Activated CD8-positive, alpha-beta T cell treated with anti-CD3 and anti-CD28 coated beads, Interleukin-2, amount 10 ng/mL, durations not matched to agents 7 days and 5 days (primary cell): ENCODE measurements at regions not wholly inside any gene's neighbourhood (a gene's known extent, or its start where the extent isn't known, plus 50 kb on each side); places are given as distances from the start of the nearest gene placed in this dataset.

Source experiments
- ATAC-seq: fragments of 150-1000 bp; cut with Tn5 transposase; one replicate; pipeline ENCODE4 v1.10.0; 2021; ENCODE audit warnings: moderate library complexity
- CTCF ChIA-PET: fragments of 350-600 bp; sonication (Branson Sonifier 250); formaldehyde crosslinking; loops from one replicate; lab custom pipeline; 2021; ENCODE audit warnings: antibody characterized with exemption; lab: Charles Lee
- POLR2A ChIA-PET: fragments of 350-600 bp; sonication (Branson Sonifier 250); formaldehyde crosslinking; loops from one replicate; lab custom pipeline; 2021; ENCODE audit warnings: antibody characterized with exemption; lab: Charles Lee
- DNase-seq: peaks from one replicate; pipeline ENCODE4 v3.0.0-alpha.2; 2020
- H3K27ac Mint-ChIP-seq: one replicate; pipeline ENCODE4 v1.8.0; 2021; ENCODE audit warnings: mild to moderate bottlenecking, mixed read lengths
- H3K27me3 Mint-ChIP-seq: one replicate; pipeline ENCODE4 v1.8.0; 2021; ENCODE audit warnings: low read depth, mixed read lengths
- H3K36me3 Mint-ChIP-seq: one replicate; pipeline ENCODE4 v1.8.0; 2021; ENCODE audit warnings: low read depth, mixed read lengths
- H3K4me1 Mint-ChIP-seq: one replicate; pipeline ENCODE4 v1.8.0; 2021; ENCODE audit warnings: low read depth, mixed read lengths
- H3K4me3 Mint-ChIP-seq: one replicate; pipeline ENCODE4 v1.8.0; 2021; ENCODE audit warnings: mild to moderate bottlenecking, mixed read lengths
- H3K9me3 Mint-ChIP-seq: one replicate; pipeline ENCODE4 v1.8.0; 2022; ENCODE audit warnings: mixed read lengths; ENCODE audit not compliant: insufficient read depth

GRCh38 chr9:31808766-31809165 is 575.7 kb upstream of the ACO1 start:
- Mint-ChIP-seq H3K36me3 (no peaks in the 10 kb centered on the region), H3K9me3 (no peaks in the 10 kb centered on the region), H3K4me3 (no peak overlapping the region), H3K4me1 (no peaks in the 10 kb centered on the region), H3K27ac (no peak overlapping the region), H3K27me3 (no peaks in the 10 kb centered on the region)
- ATAC-seq (no peak), DNase-seq (no peak)
- ChIA-PET POLR2A (no interaction called here), CTCF (interaction anchor here (0.6 kb wide), 1 partner anchor 51 kb away, joined by 3 read pairs; no protein-coding TSS in a partner anchor)

GRCh38 chr9:31820426-31820825 is 564.0 kb upstream of the ACO1 start:
- CTCF ChIA-PET: no interaction called here

GRCh38 chr9:31821583-31821982 is 562.9 kb upstream of the ACO1 start:
- Mint-ChIP-seq H3K27me3 (no peaks in the 10 kb centered on the region), H3K9me3 (no peaks in the 10 kb centered on the region), H3K4me3 (no peak overlapping the region), H3K27ac (no peak overlapping the region), H3K4me1 (no peaks in the 10 kb centered on the region), H3K36me3 (no peaks in the 10 kb centered on the region)
- no peak for ATAC-seq
- POLR2A ChIA-PET: no interaction called here
- CTCF ChIA-PET: no interaction called here
- DNase-seq: no peak

More at GRCh38 chr9:31820426-31820825, 564.0 kb upstream of the ACO1 start:
- Mint-ChIP-seq H3K9me3 (no peaks in the 10 kb centered on the region), H3K4me1 (no peaks in the 10 kb centered on the region), H3K27me3 (no peaks in the 10 kb centered on the region), H3K36me3 (no peaks in the 10 kb centered on the region), H3K27ac (no peak overlapping the region), H3K4me3 (no peak overlapping the region)
- ATAC-seq (no peak), DNase-seq (no peak)
- POLR2A ChIA-PET: no interaction called here

GRCh38 chr9:31823365-31823764 is 561.1 kb upstream of the ACO1 start:
- no peak for DNase-seq
- Mint-ChIP-seq H3K4me1 (no peaks in the 10 kb centered on the region), H3K9me3 (no peaks in the 10 kb centered on the region), H3K27me3 (no peaks in the 10 kb centered on the region), H3K4me3 (no peak overlapping the region), H3K27ac (no peak overlapping the region), H3K36me3 (no peaks in the 10 kb centered on the region)
- ChIA-PET CTCF (no interaction called here), POLR2A (no interaction called here)
- ATAC-seq: no peak

GRCh38 chr9:31824860-31825259 is 559.6 kb upstream of the ACO1 start:
- Mint-ChIP-seq H3K4me3 (no peak overlapping the region), H3K27me3 (no peaks in the 10 kb centered on the region), H3K4me1 (no peaks in the 10 kb centered on the region), H3K36me3 (no peaks in the 10 kb centered on the region), H3K9me3 (no peaks in the 10 kb centered on the region), H3K27ac (no peak overlapping the region)
- ChIA-PET POLR2A (no interaction called here), CTCF (no interaction called here)
- DNase-seq (no peak), ATAC-seq (no peak)

- no peaks in the 10 kb centered on the region for H3K27me3 Mint-ChIP-seq
- H3K4me1 Mint-ChIP-seq: no peaks in the 10 kb centered on the region
- no peak overlapping the region for H3K4me3 Mint-ChIP-seq
- ATAC-seq (no peak), DNase-seq (no peak)
- ChIA-PET POLR2A (no interaction called here), CTCF (no interaction called here)
- no peaks in the 10 kb centered on the region for H3K9me3 Mint-ChIP-seq
- no peak overlapping the region for H3K27ac Mint-ChIP-seq
- H3K36me3 Mint-ChIP-seq: no peaks in the 10 kb centered on the region
Measured at GRCh38 chr9:31837211-31837610, 547.2 kb upstream of the ACO1 start.

GRCh38 chr9:31839273-31839672 is 545.2 kb upstream of the ACO1 start:
- Mint-ChIP-seq H3K27me3 (no peaks in the 10 kb centered on the region), H3K9me3 (no peaks in the 10 kb centered on the region), H3K27ac (no peak overlapping the region), H3K4me3 (no peak overlapping the region), H3K4me1 (no peaks in the 10 kb centered on the region), H3K36me3 (no peaks in the 10 kb centered on the region)
- ATAC-seq (no peak), DNase-seq (no peak)
- ChIA-PET POLR2A (no interaction called here), CTCF (no interaction called here)

GRCh38 chr9:31840702-31841101 is 543.7 kb upstream of the ACO1 start:
- no peaks in the 10 kb centered on the region for H3K27me3 Mint-ChIP-seq
- no peak overlapping the region for H3K27ac Mint-ChIP-seq
- H3K36me3 Mint-ChIP-seq: no peaks in the 10 kb centered on the region
- ChIA-PET CTCF (no interaction called here), POLR2A (no interaction called here)
- DNase-seq (no peak), ATAC-seq (no peak)
- H3K4me3 Mint-ChIP-seq: no peak overlapping the region
- H3K9me3 Mint-ChIP-seq: no peaks in the 10 kb centered on the region
- no peaks in the 10 kb centered on the region for H3K4me1 Mint-ChIP-seq

- H3K27me3 Mint-ChIP-seq: no peaks in the 10 kb centered on the region
- no peak overlapping the region for H3K27ac Mint-ChIP-seq
- DNase-seq (no peak), ATAC-seq (no peak)
- CTCF ChIA-PET: no interaction called here
- POLR2A ChIA-PET: no interaction called here
- no peaks in the 10 kb centered on the region for H3K9me3 Mint-ChIP-seq
- no peak overlapping the region for H3K4me3 Mint-ChIP-seq
- H3K36me3 Mint-ChIP-seq: no peaks in the 10 kb centered on the region
- H3K4me1 Mint-ChIP-seq: no peaks in the 10 kb centered on the region
Measured at GRCh38 chr9:31847963-31848362, 536.5 kb upstream of the ACO1 start.

- no peak overlapping the region for H3K4me3 Mint-ChIP-seq
- DNase-seq (no peak), ATAC-seq (no peak)
- H3K27me3 Mint-ChIP-seq: no peaks in the 10 kb centered on the region
- H3K4me1 Mint-ChIP-seq: no peaks in the 10 kb centered on the region
- POLR2A ChIA-PET: no interaction called here
- H3K36me3 Mint-ChIP-seq: no peaks in the 10 kb centered on the region
- CTCF ChIA-PET: no interaction called here
- H3K27ac Mint-ChIP-seq: no peak overlapping the region
- H3K9me3 Mint-ChIP-seq: no peaks in the 10 kb centered on the region
Measured at GRCh38 chr9:31848505-31849285, 535.7 kb upstream of the ACO1 start.

GRCh38 chr9:31854187-31854586 is 530.3 kb upstream of the ACO1 start:
- ATAC-seq (no peak), DNase-seq (no peak)
- no peaks in the 10 kb centered on the region for H3K27me3 Mint-ChIP-seq
- no peak overlapping the region for H3K4me3 Mint-ChIP-seq
- CTCF ChIA-PET: no interaction called here
- H3K4me1 Mint-ChIP-seq: no peaks in the 10 kb centered on the region
- no peak overlapping the region for H3K27ac Mint-ChIP-seq
- H3K36me3 Mint-ChIP-seq: no peaks in the 10 kb centered on the region
- POLR2A ChIA-PET: no interaction called here
- no peaks in the 10 kb centered on the region for H3K9me3 Mint-ChIP-seq

GRCh38 chr9:31868830-31869229 is 515.6 kb upstream of the ACO1 start:
- Mint-ChIP-seq H3K27me3 (no peaks in the 10 kb centered on the region), H3K4me1 (no peaks in the 10 kb centered on the region), H3K27ac (no peak overlapping the region), H3K36me3 (no peaks in the 10 kb centered on the region), H3K4me3 (no peak overlapping the region), H3K9me3 (no peaks in the 10 kb centered on the region)
- POLR2A ChIA-PET: no interaction called here
- DNase-seq: no peak
- CTCF ChIA-PET: no interaction called here
- ATAC-seq: no peak

GRCh38 chr9:31870276-31870675 is 514.2 kb upstream of the ACO1 start:
- Mint-ChIP-seq H3K9me3 (no peaks in the 10 kb centered on the region), H3K4me3 (no peak overlapping the region), H3K36me3 (no peaks in the 10 kb centered on the region), H3K27me3 (no peaks in the 10 kb centered on the region), H3K27ac (no peak overlapping the region), H3K4me1 (no peaks in the 10 kb centered on the region)
- DNase-seq: no peak
- POLR2A ChIA-PET: no interaction called here
- no peak for ATAC-seq
- CTCF ChIA-PET: no interaction called here
